ENCODE measurements at regions not wholly inside any gene's neighbourhood (a gene's known extent, or its start where the extent isn't known, plus 50 kb on each side); places are given as distances from the start of the nearest gene placed in this dataset.

DNA sequence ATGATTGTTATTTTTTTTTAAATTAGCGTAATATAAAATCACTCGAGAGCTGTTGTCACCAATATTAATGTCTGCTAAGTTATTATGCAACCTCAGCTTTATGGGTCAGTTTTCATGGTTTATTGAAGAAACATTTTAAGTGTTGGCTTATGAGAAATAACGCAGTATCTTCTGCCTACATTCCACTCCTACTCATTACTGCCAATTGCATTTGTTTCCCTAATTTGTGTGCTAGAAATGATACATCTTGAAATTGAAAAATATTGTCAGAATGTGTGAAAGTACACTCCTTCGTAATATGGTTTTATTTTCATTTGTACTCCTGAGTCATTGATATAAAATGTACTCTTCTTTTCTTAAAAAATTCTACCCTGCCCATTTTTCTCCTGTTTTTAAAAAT, 333.3 kb upstream of the HSF2 start:
- no peak for DNase-seq (ENCODE audit: low spot score)

DNA sequence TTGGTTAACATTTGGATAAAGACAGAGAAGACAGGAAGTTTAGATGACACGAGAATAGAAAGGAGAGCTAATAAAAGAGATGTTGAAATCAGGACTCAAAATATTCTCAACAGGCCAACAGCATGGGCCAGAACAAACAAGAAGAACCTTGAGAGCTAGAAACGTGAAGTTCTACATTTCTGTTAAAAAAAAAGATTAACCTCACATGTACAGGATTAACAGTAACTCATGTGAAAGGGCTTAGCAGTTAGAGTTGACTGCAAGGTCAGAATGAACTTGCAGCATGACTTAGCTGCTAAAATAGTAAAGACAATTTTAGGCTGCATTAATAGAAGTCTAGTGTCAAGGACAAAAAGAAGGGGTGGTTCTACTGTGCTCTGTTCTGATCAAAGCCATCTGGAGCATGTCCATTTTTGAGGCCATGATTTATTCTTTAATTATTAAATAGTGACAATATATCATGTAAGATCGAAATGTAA, 331.1 kb upstream of the HSF2 start:
- no peak for DNase-seq (ENCODE audit: low spot score)

DNA sequence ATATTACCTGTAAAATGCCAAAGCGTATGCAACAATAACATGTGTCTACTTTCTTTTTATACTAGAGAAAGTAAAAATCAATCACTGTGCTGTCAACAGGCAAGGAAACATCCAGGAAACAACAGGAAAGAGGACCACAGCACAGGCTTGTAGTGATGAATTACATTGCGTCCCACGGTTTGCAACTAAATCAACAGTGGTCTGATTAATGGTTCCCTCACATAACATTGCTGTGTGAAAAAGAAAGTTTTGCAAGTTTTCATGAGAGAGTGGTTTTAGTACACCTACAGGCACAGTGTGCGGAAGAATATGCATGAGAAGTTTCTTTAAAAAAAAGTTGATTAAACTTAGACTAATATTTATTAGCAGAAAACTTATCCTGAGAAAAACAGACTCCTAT, 329.5 kb upstream of the HSF2 start:
- DNase-seq (ENCODE audit: low spot score), result no peak

DNA sequence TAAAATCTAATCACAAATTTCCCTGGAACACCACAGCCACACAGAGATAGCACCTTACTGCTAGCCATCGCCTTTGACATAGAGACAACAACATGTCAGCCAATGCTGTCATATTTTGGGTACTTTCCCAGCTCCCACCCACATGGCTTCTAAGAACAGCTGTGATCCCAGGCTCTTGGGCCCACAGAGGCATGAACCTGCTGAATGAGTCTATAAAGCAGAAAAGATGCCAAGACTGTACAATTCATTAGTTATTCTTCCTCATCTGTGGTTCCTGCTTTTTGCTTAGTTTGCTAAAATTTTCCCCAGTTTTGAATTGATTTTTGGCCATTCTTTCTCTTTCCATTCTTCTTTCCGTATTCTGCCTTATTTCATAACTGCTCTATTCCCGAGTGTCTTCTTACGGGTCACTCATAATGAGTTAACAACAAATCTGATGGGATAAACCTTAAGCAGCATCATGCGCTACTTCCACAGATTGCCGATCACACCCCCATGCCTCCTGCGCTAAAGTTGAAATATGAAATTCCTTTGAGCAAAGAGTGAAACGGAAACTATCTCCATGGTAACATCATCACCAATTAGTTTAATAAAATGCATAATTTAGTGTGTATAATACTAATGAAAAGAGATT, 327.3 kb upstream of the HSF2 start:
- no peak for DNase-seq (ENCODE audit: low spot score)

DNA sequence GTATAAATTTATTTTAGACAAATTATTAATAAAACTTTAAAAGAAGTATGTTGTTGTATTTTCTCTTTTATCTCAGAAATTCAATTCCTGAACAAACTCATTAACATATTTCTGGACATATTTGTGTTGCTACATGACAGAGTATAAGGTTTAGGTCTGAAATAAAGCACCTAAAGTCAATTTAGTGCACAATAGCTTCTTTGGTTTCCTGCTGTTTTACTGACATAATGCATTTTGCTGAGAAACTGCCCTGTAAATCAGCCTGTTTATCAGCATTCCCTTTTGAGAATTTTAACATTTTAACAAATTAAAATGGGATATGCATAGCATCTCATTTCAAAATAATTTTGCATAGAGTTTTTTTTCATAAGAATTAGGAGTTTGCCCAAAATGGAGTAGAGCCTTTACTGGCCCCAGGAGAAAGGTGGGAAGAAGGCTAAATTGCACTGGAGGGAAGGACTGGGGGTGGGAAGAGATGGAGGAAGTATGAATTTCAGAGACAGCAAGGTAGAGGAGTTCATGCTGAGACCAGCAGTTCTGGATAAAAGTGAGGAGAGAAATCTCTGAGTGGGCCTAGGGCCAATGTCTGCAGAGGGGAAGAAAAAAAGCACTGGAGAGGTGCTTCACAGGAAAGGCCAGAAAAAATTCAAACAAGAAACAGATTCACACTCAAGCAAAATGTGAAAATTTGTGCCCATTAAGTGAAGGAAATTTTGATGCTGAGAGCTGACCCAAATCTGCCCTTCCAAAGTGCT, 324.2 kb upstream of the HSF2 start:
- no peak for DNase-seq (ENCODE audit: low spot score)

DNA sequence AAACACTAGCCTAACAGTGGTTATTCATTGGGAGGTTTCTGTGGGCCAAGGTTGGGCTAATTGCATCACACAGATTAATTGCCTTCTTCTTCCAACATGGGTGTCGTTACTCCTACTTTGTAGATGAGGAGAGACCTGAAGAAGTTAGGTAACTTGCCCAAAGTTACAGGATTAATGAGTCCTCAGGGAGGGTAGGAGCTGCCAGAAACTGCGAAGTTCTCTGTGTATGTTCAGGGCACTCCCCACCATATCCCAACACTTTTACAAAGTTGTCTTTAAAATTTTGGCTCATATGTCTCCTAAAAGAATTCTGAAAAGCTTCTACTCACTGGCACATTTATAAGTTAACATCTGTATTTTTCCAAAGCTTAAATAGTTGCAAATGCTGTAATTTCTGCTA, 323.5 kb upstream of the HSF2 start:
- no peak for DNase-seq (ENCODE audit: low spot score)

DNA sequence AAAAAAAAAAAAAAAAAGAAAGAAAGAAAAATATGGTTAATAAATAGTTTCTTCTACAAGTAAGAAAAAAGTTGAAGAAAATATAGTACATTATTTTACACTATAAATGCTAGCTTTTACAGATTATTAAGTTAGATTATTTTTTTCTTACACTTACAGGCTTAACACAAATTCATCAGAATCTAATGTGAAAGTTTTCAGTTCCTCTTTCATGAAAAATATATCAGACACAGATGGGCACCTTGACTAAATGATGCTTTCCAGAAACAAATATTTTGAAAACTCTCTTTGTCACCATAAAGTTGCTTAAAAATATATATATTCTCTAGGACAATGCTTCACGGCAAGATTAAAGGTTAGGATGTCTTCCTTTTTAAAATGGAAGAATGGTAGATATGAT, 321.8 kb upstream of the HSF2 start:
- no peak for DNase-seq (ENCODE audit: low spot score)

DNA sequence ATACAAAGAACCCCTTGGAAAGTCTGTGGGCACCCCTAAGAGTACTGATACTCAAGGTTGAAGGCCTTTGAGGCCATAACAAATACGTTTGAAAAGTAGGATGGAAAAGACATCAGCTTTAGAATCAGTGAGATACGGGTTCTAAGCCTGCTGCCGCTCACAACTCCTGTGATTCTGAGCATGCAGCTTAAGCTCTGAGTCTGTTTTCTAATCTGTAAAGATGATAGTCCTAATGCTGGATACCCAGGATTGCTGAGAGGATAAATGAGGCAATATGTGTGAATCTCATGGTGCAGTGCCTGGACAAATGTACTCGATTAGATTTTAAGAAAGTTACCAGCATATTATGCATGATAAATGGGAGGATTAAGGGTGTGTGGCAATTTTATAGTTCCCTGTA, 321.0 kb upstream of the HSF2 start:
- DNase-seq (ENCODE audit: low spot score), result no peak

DNA sequence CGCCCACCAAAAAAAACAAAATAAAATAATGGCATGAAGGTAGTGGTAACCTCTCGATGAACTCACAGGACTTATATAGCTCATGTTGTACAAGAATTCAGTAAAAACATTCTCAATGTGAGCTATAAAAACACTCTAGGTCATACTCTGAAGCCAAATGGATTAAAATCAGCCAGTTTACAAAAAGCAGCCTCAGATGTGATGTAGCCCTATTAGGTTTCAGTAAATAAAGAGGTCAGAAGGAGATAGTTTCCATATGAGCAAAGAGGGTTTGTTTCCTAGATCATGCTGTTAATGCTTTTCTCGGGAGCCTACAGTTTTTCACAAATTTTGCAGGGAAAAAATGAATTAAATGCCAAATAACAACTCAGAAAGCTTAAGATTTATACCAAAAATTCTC, 319.5 kb upstream of the HSF2 start:
- no peak for DNase-seq (ENCODE audit: low spot score)

DNA sequence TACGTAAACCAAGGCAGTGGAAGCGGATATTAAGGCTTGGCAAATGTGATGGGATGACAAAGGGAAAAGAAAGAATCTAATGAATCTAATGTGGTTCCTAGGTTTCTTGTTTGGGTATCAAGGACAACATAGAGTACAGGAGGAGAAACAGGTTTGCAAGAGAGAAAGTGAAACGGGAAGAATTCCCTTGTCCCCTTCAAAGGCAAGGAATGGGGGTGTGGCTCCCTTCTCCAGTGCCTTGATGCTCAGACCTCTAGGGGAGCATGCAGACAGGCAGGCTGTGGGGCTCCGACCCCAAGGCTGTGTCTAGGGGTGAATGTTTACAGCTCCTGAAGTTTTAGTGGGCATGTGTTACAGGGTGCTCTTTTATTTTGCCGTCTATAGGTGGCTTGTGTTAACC, 317.5 kb upstream of the HSF2 start:
- no peak for DNase-seq (ENCODE audit: low spot score)

DNA sequence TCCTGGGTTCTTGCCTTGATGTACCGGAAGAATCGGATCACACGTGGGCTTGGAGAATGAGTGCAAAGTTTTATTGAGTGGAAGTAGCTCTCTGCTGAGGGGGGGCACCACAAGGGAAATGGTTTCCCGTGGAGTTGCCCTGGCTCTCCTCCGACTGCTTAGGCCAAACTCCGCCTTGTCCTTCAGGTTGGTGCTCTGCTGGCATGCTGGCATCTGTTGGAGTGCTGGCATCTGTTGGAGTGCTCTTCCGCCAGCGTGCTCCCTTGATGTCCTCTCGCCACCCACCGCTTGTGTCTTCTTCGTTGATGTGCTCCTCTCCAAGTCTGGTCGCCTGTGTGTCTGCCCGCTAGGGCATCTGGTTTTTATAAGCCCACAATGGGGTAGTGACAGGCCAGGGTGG, 317.1 kb upstream of the HSF2 start:
- no peak for DNase-seq (ENCODE audit: low spot score)

DNA sequence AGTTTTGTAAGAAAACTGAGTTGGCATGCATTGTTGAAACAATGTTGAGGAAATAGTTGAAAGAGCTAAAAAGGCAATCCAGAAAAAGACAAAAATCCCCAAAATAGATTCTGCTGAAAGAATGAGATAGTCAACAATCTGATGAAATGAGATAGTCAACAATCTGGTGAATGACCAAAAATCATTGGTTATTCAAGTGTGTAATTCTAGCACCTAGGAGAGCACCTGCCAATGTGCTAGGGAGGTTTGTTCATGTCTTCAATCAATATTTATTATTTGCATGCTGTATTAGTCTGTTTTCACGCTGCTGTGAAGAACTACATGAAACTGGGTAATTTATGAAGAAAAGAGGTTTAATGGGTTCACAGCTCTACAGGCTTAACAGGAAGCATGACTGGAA, 307.1 kb upstream of the HSF2 start:
- DNase-seq (ENCODE audit: low spot score), result no peak

DNA sequence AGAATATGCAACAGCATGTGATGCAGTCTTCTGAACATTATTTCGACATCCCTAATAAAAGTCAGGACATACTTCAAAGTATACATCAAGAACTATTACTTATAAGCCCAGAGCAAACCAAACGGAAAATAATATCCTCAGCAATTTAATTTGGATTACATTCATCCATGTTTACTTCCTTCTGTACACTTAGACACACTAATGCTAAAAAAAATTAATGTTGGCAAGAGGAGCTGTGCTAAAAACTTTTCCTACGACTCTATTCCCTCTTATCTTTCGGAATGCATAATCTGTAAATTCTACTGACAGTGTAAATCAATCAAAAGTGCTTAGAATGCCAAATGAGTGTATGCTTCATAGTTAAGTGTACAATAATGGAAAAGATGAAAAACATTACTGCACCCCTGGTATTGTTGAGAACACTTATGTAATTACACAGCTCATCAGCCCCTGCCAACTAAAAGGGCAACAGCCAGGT, 301.2 kb upstream of the HSF2 start:
- DNase-seq (ENCODE audit: low spot score), result no peak

DNA sequence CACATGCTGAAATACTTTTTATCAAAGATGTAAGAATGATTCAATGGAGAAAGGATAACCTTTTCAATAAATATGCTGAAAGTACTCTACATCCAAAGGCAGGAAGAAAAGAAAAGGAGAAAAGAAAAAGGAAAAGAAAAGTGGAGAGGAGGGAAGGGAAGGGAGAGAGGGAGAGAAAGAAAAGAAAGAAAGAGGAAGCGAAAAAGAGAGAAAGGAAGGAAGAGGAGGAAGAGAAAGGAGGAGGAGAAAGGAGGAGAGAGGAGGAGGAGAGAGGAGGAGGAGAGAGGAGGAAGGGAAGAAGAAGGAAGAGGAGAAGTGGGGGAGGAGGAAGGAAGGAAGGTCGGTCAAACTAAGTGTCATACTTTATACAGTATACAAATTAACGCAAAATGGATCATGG, 297.4 kb upstream of the HSF2 start:
- DNase-seq (ENCODE audit: low spot score), result no peak

DNA sequence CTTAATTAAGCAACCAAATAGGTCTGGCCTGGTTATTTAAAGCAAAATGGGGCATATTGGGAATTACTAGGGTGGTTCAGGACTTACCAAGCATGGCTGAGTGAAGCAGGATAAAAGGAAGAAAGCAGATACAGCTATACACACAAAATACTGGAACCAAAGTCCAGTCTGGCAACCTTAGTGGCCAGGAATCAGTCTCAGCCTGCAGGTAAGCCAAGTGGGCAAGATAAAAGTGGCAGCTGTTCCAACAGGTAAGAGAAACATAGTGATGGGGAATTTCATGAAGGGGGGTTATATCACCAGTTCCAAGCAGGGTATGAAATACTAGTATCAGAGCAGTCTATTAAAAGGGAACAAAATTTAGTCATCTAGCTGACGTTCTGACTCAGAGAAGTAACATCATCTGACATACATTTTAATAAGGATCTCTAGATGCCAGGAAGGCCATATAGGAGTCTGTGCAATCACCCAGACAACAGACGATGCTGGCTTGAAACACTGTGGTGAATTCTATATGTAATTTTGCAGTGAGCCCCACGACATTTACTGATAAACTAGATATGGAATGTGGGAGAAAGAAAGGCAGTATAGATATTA, 292.1 kb upstream of the HSF2 start:
- DNase-seq (ENCODE audit: low spot score), result no peak

DNA sequence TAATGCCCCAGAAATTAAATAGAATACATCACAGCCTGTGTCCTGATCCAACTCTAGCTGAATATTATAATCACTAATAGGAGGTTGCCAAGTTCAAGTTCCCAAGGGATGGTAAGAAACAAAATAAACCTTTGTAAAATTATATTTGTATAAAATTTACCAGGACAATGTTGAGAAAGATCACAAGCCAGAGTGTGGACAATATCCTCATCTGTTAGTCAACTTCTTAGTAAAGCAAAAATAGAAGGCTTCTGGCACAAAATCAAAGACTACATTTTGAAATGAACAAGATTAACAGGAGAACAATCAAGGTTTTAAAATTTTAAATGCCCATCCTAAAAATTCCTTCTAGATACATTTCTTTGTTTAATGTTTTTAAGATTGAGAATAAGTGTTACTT, 290.4 kb upstream of the HSF2 start:
- DNase-seq (ENCODE audit: low spot score), result no peak

DNA sequence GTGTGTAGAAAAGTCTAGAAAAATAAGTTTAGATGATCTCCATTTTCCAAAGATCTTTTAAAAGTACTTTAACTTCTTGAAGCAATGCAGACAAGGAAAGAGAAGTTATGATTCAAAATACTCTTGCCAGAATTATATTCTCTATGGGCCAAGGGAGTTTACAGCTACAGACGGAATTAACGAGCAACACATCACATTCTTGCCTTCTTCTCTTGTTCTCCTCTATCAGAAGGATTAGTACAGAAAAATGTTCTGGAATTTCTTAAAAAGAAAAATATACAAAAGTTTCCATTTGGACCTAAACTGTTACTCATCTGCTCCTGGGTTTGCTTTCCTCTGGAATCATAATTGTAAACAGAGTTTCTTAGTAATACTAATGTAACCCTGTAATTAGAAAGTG, 284.7 kb upstream of the HSF2 start:
- DNase-seq (ENCODE audit: low spot score), result no peak

DNA sequence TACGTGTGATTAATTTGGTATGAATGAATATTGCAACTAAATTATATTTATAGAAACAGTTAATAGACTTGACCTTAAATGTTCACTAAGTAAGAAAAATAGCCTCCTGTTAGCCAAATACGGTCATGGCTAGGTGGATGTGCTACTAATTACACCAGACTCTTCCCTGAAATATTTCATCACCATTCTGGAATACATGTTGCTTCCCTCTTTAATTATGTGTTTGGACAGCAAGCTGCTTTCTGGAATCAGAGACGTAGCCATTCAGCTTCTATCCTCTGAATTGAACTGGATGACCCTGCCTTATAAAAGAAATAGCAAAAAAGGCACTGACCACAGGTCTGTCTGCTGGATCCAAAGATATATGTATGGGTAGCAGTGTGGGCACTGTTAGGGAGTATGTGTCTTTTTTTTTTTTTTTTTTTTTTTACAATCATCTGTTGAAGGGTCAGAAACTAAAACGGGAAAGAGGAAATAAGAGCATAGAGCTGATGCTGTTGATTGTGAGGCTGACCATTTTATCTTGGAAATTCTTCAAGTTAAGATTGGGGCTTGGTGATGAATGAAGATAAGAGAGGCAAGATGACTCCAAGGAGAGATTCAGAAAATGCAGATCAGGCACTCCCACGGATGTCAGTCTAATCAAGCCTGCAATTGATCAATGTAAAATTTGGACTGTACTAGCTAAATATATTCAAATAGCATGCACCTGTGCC, 283.2 kb upstream of the HSF2 start:
- no peak for DNase-seq (ENCODE audit: low spot score)

DNA sequence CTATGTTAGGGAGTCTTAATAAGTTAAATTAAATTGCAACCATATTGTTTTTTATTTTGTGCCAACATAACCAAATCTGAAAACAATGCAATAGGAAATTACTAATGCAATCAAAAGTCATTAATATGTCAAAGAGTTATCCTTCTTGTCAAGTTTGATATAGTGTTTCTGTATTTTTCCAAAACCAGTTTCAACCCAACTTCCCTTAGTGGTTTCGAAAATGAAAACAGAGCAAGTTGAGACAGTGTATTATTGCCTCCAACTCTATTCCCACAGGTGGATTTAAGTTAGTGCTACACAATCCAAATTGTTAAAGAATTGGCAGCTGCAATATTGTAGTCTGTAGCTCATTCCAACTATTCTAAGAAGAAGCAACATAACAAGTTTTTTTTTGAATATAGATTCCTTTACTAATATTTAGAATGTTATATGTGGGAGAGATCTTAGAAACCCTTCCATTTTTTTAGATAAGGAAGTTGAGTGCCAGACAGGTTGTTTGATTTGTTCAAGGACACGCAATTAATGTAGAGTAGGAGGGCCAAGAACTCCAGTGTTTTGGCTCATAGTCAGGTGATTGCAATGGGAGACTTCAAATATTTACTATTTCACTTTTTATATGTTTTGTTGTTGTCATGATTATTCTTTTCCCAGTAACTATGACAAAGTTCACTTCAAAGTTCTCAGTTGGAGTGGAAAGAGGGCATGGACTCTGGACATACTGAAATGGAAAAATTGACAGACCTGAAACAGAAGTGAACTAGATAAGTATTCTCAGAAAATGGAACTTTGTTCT, 282.4 kb upstream of the HSF2 start:
- no peak for DNase-seq (ENCODE audit: low spot score)

DNA sequence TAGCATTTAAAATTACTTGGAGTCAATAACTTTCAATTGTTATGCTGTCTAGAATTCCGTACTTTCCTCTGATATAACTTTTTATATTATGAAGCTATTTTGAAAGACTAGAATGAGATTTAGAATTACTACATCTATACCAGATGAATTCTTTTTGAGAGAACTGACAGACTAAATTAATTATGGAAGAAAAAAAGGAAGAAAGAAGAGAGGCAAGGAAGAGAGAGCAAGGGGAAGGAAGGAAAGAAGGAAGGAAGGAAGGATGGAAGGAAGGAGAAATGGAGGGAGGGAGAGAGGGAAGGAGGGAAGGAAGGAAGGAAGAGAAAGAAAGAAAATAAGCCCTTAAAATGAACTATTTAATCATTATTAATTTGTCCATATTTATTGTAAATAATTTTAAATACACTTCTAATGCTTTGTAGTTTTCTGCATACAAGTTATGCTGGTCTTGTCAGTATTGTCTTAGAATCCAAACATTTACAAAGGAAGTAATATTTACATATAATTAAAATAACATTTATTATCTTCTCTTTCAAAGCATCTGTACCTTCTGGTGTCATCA, 280.4 kb upstream of the HSF2 start:
- no peak for DNase-seq (ENCODE audit: low spot score)

DNA sequence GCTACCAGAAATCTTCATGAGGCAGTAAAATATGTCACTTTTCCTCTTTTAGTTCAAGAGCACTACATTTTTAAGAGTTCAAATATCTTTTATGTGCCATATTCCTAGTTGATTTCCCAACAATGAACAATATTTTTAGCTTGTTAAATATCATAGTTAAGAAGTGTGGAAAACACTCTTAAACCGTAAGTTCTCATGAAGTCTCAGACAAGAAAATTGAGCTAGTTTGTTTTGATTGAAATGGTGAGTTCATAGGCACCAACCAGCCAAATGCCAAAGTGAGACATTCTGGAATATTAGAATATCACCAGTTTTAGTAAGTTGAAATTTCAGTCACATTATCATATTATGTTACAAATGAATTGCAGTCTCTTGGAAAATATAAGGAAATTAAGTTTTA, 277.2 kb upstream of the HSF2 start:
- DNase-seq (ENCODE audit: low spot score), result no peak

DNA sequence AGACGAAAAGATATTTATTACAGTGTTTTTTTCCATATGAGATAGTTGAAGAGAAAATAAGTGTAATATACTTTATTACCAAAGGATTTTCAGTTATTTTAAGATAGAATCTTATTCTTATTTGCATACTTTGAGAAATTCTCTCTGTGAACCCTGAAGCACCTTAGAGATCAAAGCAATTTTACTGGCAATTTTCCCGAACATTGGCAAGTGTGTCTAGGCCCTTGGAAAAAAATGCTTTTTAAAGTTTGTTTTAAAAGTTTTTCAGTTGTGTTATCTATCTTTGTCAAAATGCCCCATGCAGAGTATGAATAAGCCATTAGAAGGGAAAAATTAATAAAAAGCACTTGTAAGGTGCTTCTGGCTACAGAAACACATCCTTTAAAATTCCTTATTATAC, 276.8 kb upstream of the HSF2 start:
- no peak for DNase-seq (ENCODE audit: low spot score)
